ENCODE measurements at regions not wholly inside any gene's neighbourhood (a gene's known extent, or its start where the extent isn't known, plus 50 kb on each side); places are given as distances from the start of the nearest gene placed in this dataset.
"Not testable (repeated sequence)": the region's sequence is repeated elsewhere in the genome, so short reads cannot be mapped to it uniquely, and the experiment has no call there.

- no peak for FAIRE-seq
- no peak for DNase-seq (ENCODE audit: insufficient read length, low spot score)
Observed at GRCh38 chr13:90640976-90641375, 706.5 kb upstream of the MIR17HG start.

GRCh38 chr13:90641884-90642283 lies 705.6 kb upstream of the MIR17HG start:
- DNase-seq (ENCODE audit: insufficient read length, low spot score) (no peak), FAIRE-seq (no peak)
- TF ChIP-seq CTCF (IDR thresholded peaks at IDR 0.05; ENCODE audit: insufficient read depth, missing control alignments), result no peak

More at GRCh38 chr13:90640976-90641375, 706.5 kb upstream of the MIR17HG start:
- TF ChIP-seq CTCF (IDR thresholded peaks at IDR 0.05; ENCODE audit: insufficient read depth, missing control alignments), result no peak

- FAIRE-seq (no peak), DNase-seq (ENCODE audit: insufficient read length, low spot score) (no peak)
- no peak for TF ChIP-seq CTCF (IDR thresholded peaks at IDR 0.05; ENCODE audit: insufficient read depth, missing control alignments)
Observed at GRCh38 chr13:90645582-90645981, 701.9 kb upstream of the MIR17HG start.

GRCh38 chr13:90648497-90648896 lies 699.0 kb upstream of the MIR17HG start:
- FAIRE-seq, result no peak
- DNase-seq (ENCODE audit: insufficient read length, low spot score), result no peak
- TF ChIP-seq CTCF (IDR thresholded peaks at IDR 0.05; ENCODE audit: insufficient read depth, missing control alignments), result no peak

- no peak for TF ChIP-seq CTCF (IDR thresholded peaks at IDR 0.05; ENCODE audit: insufficient read depth, missing control alignments)
- no peak for FAIRE-seq
Observed at GRCh38 chr13:90652036-90652435, 695.5 kb upstream of the MIR17HG start.

GRCh38 chr13:90654970-90655369 lies 692.5 kb upstream of the MIR17HG start:
- FAIRE-seq (no peak), DNase-seq (ENCODE audit: insufficient read length, low spot score) (no peak)
- no peak for TF ChIP-seq CTCF (IDR thresholded peaks at IDR 0.05; ENCODE audit: insufficient read depth, missing control alignments)

More at GRCh38 chr13:90652036-90652435, 695.5 kb upstream of the MIR17HG start:
- no peak for DNase-seq (ENCODE audit: insufficient read length, low spot score)

- not testable (repeated sequence) for FAIRE-seq; DNase-seq (ENCODE audit: insufficient read length, low spot score)
Observed at GRCh38 chr13:90664200-90664599, 683.3 kb upstream of the MIR17HG start.

GRCh38 chr13:90673746-90674145 lies 673.7 kb upstream of the MIR17HG start:
- no peak for TF ChIP-seq CTCF (IDR thresholded peaks at IDR 0.05; ENCODE audit: insufficient read depth, missing control alignments)
- no peak for FAIRE-seq
- DNase-seq (ENCODE audit: insufficient read length, low spot score), result no peak
